Nephron (organoid): ENCODE measurements at regions not wholly inside any gene's neighbourhood (a gene's known extent, or its start where the extent isn't known, plus 50 kb on each side); places are given as distances from the start of the nearest gene placed in this dataset.

Experiments
- H3K27ac Mint-ChIP-seq, 3 experiments: 2 replicates each; pipeline ENCODE4 v1.8.0; 2020; ENCODE audit warnings: mixed read lengths in 3 of 3, mild to moderate bottlenecking in 2 of 3, moderate library complexity in 1 of 3
- H3K27me3 Mint-ChIP-seq: 2 replicates; pipeline ENCODE4 v1.8.0; 2021; ENCODE audit warnings: low read depth, mild to moderate bottlenecking, moderate library complexity, mixed read lengths
- H3K36me3 Mint-ChIP-seq: 2 replicates; pipeline ENCODE4 v1.8.0; 2020; ENCODE audit warnings: low read depth, mixed read lengths
- H3K4me1 Mint-ChIP-seq: 2 replicates; pipeline ENCODE4 v1.8.0; 2020; ENCODE audit warnings: mixed read lengths
- H3K4me3 Mint-ChIP-seq, 3 experiments: 2 replicates each; pipeline ENCODE4 v1.8.0; 2020; ENCODE audit warnings: mild to moderate bottlenecking in 3 of 3, mixed read lengths in 3 of 3, moderate library complexity in 2 of 3
- H3K9me3 Mint-ChIP-seq: 2 replicates; pipeline ENCODE4 v1.8.0; 2020; ENCODE audit warnings: mixed read lengths
- CTCF ChIP-seq, 3 experiments: fragments of 200-600 bp; sonication (generic); IDR thresholded peaks; one replicate each; pipeline ENCODE4 v1.5.0; 2021; ENCODE audit warnings: antibody characterized with exemption in 3 of 3; ENCODE audit not compliant: unreplicated experiment in 3 of 3

- Mint-ChIP-seq H3K36me3 (no peaks in the 10 kb centered on the region), H3K4me3 (no peak overlapping the region), H3K9me3 (peaks cover 25% of the 10 kb centered on the region), H3K27me3 (no peaks in the 10 kb centered on the region), H3K4me1 (peaks cover 6% of the 10 kb centered on the region), H3K27ac (no peak overlapping the region)
- TF ChIP-seq CTCF (IDR thresholded peaks at IDR 0.05; ENCODE audit: unreplicated experiment in 3 of 3) = no peak
Measured at GRCh38 chr11:25612806-25613205, 719.1 kb upstream of the ANO3 start.

GRCh38 chr11:25613451-25613850 lies 718.5 kb upstream of the ANO3 start:
- Mint-ChIP-seq H3K4me3 (no peak overlapping the region), H3K27me3 (no peaks in the 10 kb centered on the region), H3K27ac (no peak overlapping the region), H3K36me3 (no peaks in the 10 kb centered on the region), H3K9me3 (peaks cover 21% of the 10 kb centered on the region), H3K4me1 (peaks cover 6% of the 10 kb centered on the region)
- no peak for TF ChIP-seq CTCF (IDR thresholded peaks at IDR 0.05; ENCODE audit: unreplicated experiment in 3 of 3)

GRCh38 chr11:25613865-25614264 lies 718.1 kb upstream of the ANO3 start:
- peaks cover 19% of the 10 kb centered on the region for H3K9me3 Mint-ChIP-seq

GRCh38 chr11:25615069-25615468 lies 716.9 kb upstream of the ANO3 start:
- no peak overlapping the region for H3K4me3 Mint-ChIP-seq
- peaks cover 6% of the 10 kb centered on the region for H3K4me1 Mint-ChIP-seq
- H3K9me3 Mint-ChIP-seq = peaks cover 15% of the 10 kb centered on the region
- H3K27ac Mint-ChIP-seq = peak overlapping the region in 2 of 3 experiments; percentile 18 to 38
- no peaks in the 10 kb centered on the region for H3K36me3 Mint-ChIP-seq
- no peak for TF ChIP-seq CTCF (IDR thresholded peaks at IDR 0.05; ENCODE audit: unreplicated experiment in 3 of 3)
- no peaks in the 10 kb centered on the region for H3K27me3 Mint-ChIP-seq

More at GRCh38 chr11:25613865-25614264, 718.1 kb upstream of the ANO3 start:
- no peak for TF ChIP-seq CTCF (IDR thresholded peaks at IDR 0.05; ENCODE audit: unreplicated experiment in 3 of 3)
- H3K27ac Mint-ChIP-seq = no peak overlapping the region
- H3K36me3 Mint-ChIP-seq = no peaks in the 10 kb centered on the region
- no peak overlapping the region for H3K4me3 Mint-ChIP-seq
- peaks cover 6% of the 10 kb centered on the region for H3K4me1 Mint-ChIP-seq
- no peaks in the 10 kb centered on the region for H3K27me3 Mint-ChIP-seq

GRCh38 chr11:25615841-25616240 lies 716.1 kb upstream of the ANO3 start:
- no peak for TF ChIP-seq CTCF (IDR thresholded peaks at IDR 0.05; ENCODE audit: unreplicated experiment in 3 of 3)
- Mint-ChIP-seq H3K4me3 (no peak overlapping the region), H3K27me3 (no peaks in the 10 kb centered on the region), H3K36me3 (no peaks in the 10 kb centered on the region), H3K4me1 (peaks cover 6% of the 10 kb centered on the region), H3K27ac (no peak overlapping the region), H3K9me3 (peaks cover 13% of the 10 kb centered on the region)

- Mint-ChIP-seq H3K9me3 (peaks cover 2% of the 10 kb centered on the region), H3K36me3 (no peaks in the 10 kb centered on the region), H3K4me1 (no peaks in the 10 kb centered on the region), H3K27ac (no peak overlapping the region), H3K27me3 (no peaks in the 10 kb centered on the region), H3K4me3 (no peak overlapping the region)
- TF ChIP-seq CTCF (IDR thresholded peaks at IDR 0.05; ENCODE audit: unreplicated experiment in 3 of 3) = no peak
Measured at GRCh38 chr11:25625094-25625493, 706.8 kb upstream of the ANO3 start.
